IgD-negative memory B cell (primary cell): ENCODE measurements at regions not wholly inside any gene's neighbourhood (a gene's known extent, or its start where the extent isn't known, plus 50 kb on each side); places are given as distances from the start of the nearest gene placed in this dataset.
"Not testable (repeated sequence)": the region's sequence is repeated elsewhere in the genome, so short reads cannot be mapped to it uniquely, and the experiment has no call there.

Experiments
- H3K27ac Mint-ChIP-seq, 3 donors: one replicate each; pipeline ENCODE4 v1.8.0; 2020 to 2022; ENCODE audit warnings: mild to moderate bottlenecking in 3 of 3, mixed read lengths in 3 of 3, moderate library complexity in 1 of 3
- H3K27me3 Mint-ChIP-seq: one replicate; pipeline ENCODE4 v1.8.0; 2021; ENCODE audit warnings: mixed read lengths
- H3K36me3 Mint-ChIP-seq: one replicate; pipeline ENCODE4 v1.8.0; 2020; ENCODE audit warnings: mild to moderate bottlenecking, mixed read lengths
- H3K4me1 Mint-ChIP-seq, 3 donors: one replicate each; pipeline ENCODE4 v1.8.0; 2020 to 2022; ENCODE audit warnings: mixed read lengths in 3 of 3, mild to moderate bottlenecking in 1 of 3
- H3K4me3 Mint-ChIP-seq, 4 donors: one replicate each; pipeline ENCODE4 v1.8.0; 2020 to 2022; ENCODE audit warnings: mild to moderate bottlenecking in 4 of 4, mixed read lengths in 4 of 4, moderate library complexity in 3 of 4
- H3K9me3 Mint-ChIP-seq, 3 donors: one replicate each; pipeline ENCODE4 v1.8.0; 2020 to 2021; ENCODE audit warnings: mixed read lengths in 3 of 3, mild to moderate bottlenecking in 1 of 3

DNA sequence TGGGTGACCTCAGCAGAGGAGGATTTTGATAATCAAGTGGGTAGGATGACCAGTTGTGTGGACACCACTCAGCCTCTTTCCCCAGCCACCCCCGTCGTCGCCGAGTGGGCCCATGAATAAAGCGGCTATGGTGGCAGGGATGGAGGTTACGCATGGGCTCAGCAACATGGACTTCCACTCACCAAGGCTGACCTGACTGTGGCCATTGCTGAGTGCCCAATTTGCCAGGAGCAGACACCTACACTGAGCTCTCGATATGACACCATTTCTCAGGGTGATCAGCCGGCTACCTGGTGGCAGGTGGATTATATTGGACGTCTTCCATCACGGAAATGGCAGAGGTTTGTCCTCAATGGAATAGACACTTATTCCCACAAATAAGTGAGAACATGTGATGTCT, 361.3 kb downstream of the KLHL4 start:
- Mint-ChIP-seq H3K27ac (peak overlapping the region in 1 of 3 donors; percentile 65), H3K27me3 (no peaks in the 10 kb centered on the region), H3K9me3 (no peaks in the 10 kb centered on the region), H3K36me3 (no peaks in the 10 kb centered on the region), H3K4me3 (no peak overlapping the region), H3K4me1 (no peaks in the 10 kb centered on the region)

DNA sequence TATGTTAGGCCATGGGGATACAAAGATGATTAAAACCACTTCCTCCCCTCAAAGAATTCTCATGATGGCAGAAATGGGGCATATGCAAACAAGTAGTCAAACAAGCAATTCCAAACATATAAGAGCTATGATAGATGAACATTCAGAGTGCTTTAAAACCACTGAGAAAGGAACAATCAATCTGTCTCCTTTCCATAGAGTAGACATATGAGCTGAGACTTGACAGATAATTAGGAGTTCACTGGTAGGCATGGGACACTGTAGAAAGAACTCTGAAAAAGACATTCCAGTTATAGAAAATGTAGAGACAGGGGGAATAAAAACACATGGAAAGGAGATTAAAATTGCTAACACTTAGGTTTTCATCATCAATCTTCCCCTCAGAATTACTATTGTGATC, 372.8 kb downstream of the KLHL4 start:
- Mint-ChIP-seq H3K9me3 (no peaks in the 10 kb centered on the region), H3K27ac (no peak overlapping the region), H3K4me1 (no peaks in the 10 kb centered on the region), H3K4me3 (no peak overlapping the region), H3K36me3 (no peaks in the 10 kb centered on the region), H3K27me3 (peaks cover 2% of the 10 kb centered on the region)

DNA sequence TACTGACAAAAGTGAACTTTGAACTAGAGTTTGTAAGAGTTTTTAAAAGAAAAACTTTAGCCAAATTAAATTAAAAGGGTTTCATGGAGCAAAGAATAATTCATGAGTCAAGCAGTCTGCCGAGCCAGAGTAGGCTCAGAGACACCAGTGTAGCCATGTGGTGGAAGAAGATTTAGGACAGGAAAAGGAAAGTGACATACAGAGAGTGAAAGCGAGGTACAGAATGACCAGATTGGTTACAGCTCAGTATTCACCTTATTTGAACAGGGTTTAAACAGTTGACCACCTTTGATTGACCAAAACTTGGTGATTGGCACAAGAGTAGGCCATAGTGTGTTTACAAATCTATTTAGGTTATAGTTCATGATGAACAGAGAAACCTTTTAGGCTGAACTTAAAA, 377.8 kb downstream of the KLHL4 start:
- no peaks in the 10 kb centered on the region for H3K27me3 Mint-ChIP-seq
- peak overlapping the region in 1 of 4 donors; percentile 23 for H3K4me3 Mint-ChIP-seq
- H3K9me3 Mint-ChIP-seq: no peaks in the 10 kb centered on the region
- no peaks in the 10 kb centered on the region for H3K36me3 Mint-ChIP-seq
- H3K27ac Mint-ChIP-seq: no peak overlapping the region
- H3K4me1 Mint-ChIP-seq: peaks cover 0 to 6% (median 3%) of the 10 kb centered on the region in 3 donors

DNA sequence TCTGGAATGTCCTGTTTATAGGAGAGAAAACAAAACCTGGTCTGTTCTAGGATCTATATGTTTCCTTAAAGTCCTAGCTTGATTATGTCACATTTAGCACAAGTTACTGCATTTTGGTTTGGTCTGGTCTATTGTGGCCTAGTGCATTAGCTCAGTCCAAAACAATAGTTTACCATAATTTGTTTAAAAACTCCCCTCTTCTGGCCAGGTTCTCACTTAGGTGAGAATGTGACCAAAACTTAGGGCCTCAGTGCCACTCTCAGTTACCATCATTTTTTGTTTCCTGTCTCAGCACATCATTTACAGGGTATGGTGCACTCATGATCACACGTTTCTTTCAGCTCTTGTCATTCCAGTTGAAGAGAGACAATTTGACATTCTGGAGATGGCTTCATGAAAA, 378.5 kb downstream of the KLHL4 start:
- no peak overlapping the region for H3K27ac Mint-ChIP-seq
- no peaks in the 10 kb centered on the region for H3K27me3 Mint-ChIP-seq
- no peak overlapping the region for H3K4me3 Mint-ChIP-seq
- H3K4me1 Mint-ChIP-seq: peaks cover 0 to 7% (median 4%) of the 10 kb centered on the region in 3 donors
- no peaks in the 10 kb centered on the region for H3K36me3 Mint-ChIP-seq
- no peaks in the 10 kb centered on the region for H3K9me3 Mint-ChIP-seq

DNA sequence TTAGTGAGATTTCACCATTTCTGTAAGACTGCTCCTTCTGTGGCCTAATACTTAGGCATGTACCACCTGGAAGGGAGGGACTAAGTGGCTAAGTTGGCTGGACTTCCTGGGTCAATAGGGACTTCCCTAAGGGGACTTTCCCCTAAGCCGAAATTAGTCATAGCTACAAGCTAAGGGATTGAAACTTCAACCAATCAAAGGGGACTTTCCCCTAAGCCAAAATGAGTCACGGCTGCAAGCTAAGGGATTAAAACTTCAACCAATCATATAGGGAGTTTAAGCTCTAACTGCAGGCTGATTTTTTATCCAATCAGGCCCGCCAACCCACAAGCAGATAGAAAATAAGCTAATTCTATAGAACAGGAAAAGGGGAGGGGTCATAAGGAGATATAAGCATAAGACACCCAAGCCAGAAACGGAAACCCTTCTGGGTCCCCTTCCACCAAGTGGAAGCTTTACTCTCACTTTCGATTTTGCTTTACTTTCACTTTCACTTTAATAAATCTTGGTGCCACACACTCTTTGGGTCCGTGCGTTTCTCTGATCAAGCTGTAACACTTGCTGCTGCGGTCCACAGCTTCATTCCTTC, 382.8 kb downstream of the KLHL4 start:
- H3K4me3 Mint-ChIP-seq: peak overlapping the region; percentile 18 to 82 (median 70)
- H3K27me3 Mint-ChIP-seq: no peaks in the 10 kb centered on the region
- peak overlapping the region; percentile 16 to 54 (median 40) for H3K27ac Mint-ChIP-seq
- peaks cover 0 to 14% (median 4%) of the 10 kb centered on the region in 3 donors for H3K4me1 Mint-ChIP-seq
- H3K9me3 Mint-ChIP-seq: no peaks in the 10 kb centered on the region
- H3K36me3 Mint-ChIP-seq: no peaks in the 10 kb centered on the region

DNA sequence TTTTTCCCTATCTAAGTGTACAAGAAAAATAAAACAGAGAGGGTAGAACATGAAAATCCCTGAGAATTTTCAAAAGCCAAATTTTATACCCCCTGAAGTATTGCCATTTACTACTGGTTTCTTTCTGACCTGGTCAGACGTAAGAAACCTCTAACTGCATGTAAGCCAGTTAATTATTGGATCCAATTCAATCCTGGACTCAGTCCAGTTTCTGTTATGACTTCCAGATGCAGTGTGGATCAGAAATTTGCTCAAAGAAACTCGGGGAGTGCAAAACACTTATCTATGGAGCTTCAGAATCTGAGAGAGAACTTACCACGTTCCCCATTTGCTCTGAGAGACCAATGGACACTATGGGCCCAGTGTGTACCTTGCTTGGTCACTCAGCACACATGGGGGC, 383.5 kb downstream of the KLHL4 start:
- no peaks in the 10 kb centered on the region for H3K9me3 Mint-ChIP-seq
- H3K36me3 Mint-ChIP-seq: no peaks in the 10 kb centered on the region
- peak overlapping the region; percentile 18 to 82 (median 70) for H3K4me3 Mint-ChIP-seq
- peaks cover 0 to 14% (median 4%) of the 10 kb centered on the region in 3 donors for H3K4me1 Mint-ChIP-seq
- peak overlapping the region; percentile 11 to 54 (median 40) for H3K27ac Mint-ChIP-seq
- H3K27me3 Mint-ChIP-seq: no peaks in the 10 kb centered on the region

DNA sequence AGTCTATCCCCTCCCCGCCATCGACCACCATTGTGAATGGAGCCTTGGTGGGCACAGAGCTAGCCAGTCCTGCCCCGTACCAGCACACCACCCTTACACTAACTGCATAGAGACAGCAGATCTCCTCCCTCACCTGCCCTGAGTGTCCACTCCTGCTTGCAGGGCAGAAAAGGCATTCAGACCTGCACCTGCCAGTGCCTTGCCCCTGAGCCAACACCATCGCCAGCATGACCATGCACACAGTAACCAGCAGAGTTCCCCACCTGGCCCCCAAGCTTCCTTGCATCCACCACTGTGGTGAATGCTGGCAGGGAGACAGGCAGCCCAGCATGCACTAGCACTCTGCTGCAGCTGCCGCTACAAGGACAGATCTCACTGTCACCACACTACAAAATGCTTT, 397.1 kb downstream of the KLHL4 start:
- H3K27ac Mint-ChIP-seq: no peak overlapping the region
- H3K27me3 Mint-ChIP-seq: peaks cover 2% of the 10 kb centered on the region
- no peak overlapping the region for H3K4me3 Mint-ChIP-seq
- H3K4me1 Mint-ChIP-seq: no peaks in the 10 kb centered on the region
- peaks cover 0 to 7% (median 1%) of the 10 kb centered on the region in 3 donors for H3K9me3 Mint-ChIP-seq
- H3K36me3 Mint-ChIP-seq: no peaks in the 10 kb centered on the region

DNA sequence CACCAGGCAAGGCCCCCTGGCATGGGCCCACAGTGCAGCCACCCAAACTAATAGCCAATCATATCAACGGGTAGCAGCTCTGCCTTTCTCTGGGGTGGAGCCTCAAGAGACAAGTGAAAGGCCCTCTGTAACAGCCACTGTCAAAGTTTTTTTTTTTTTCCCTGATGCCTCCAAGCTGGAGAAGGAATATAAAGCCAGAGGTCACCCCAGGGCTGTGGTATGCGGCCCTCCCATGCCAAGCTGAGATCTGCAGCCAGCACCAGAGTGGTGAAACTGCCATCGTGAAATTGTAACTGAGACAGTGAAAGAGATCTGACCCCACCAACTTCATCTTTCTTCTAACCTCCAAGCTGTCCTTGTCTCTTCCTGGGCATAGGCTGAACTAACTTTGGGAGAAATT, 407.0 kb downstream of the KLHL4 start:
- Mint-ChIP-seq H3K27me3 (peaks cover 2% of the 10 kb centered on the region), H3K9me3 (peaks cover 0 to 5% (median 0%) of the 10 kb centered on the region in 3 donors), H3K4me3 (no peak overlapping the region), H3K4me1 (no peaks in the 10 kb centered on the region), H3K36me3 (no peaks in the 10 kb centered on the region), H3K27ac (no peak overlapping the region)

DNA sequence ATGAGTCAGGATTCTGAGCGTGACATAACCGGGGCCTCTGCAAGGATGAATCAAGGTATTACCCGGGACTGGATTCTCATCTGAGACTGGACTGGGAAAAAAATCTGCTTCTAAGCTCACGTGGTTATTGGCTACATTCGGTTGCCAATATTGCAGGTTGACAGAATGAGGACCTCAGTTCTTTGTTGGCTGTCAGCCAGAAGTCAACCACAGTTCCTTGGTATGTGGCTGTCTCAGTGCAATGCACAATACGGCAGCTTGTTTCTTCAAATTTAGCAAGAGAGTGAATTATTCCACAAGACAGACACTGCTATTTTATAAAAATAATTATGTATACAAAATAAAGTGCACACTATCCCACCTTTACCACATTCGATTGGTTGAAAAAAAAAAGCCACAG, 424.2 kb downstream of the KLHL4 start:
- H3K36me3 Mint-ChIP-seq: no peaks in the 10 kb centered on the region

DNA sequence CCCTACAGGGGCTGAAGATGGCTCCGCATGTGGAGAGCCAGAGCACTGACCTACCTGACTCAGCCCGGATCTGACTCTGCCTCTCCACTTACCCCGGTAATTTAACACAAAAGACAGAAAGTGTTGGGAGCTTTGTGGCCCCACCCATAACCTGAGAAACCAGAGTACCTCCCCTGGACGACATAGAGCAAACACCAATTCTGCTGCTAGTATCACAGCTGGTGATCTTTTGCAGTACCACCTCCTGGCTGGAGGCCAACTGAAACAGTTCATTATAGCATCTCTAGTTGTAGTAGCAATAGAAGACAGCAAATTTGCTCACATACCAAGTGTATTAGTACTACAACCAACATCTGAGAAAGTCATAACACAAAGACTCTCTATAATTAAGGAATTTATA, 443.9 kb downstream of the KLHL4 start:
- Mint-ChIP-seq H3K4me1 (no peaks in the 10 kb centered on the region), H3K27ac (no peak overlapping the region), H3K4me3 (no peak overlapping the region), H3K36me3 (peaks cover 2% of the 10 kb centered on the region), H3K9me3 (no peaks in the 10 kb centered on the region), H3K27me3 (no peaks in the 10 kb centered on the region)

More for the DNA sequence above, 424.2 kb downstream of the KLHL4 start:
- Mint-ChIP-seq H3K27ac (no peak overlapping the region), H3K4me1 (no peaks in the 10 kb centered on the region), H3K9me3 (no peaks in the 10 kb centered on the region), H3K27me3 (no peaks in the 10 kb centered on the region), H3K4me3 (no peak overlapping the region)

DNA sequence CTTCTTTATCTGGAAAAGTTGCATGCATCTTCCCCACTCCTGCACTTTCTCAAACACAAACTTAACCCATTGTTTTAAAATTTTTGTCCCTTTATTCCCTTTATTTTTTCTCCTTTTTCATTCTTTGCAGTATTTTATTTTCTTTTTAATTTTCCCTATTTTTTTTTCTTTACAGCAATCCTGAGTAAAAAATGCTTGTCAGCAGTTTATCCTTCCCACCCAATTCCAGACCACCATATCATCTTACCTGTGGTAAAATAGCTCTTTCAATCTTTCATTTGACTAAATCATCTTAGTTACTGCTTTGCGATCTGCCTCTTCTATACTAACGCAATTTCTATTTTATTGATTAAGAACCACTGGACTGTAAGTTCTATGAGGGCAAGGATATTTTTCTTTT, 450.5 kb downstream of the KLHL4 start:
- Mint-ChIP-seq H3K36me3 (no peaks in the 10 kb centered on the region), H3K4me3 (no peak overlapping the region), H3K27ac (peak overlapping the region in 1 of 3 donors; percentile 21), H3K27me3 (no peaks in the 10 kb centered on the region), H3K9me3 (no peaks in the 10 kb centered on the region), H3K4me1 (no peaks in the 10 kb centered on the region)

DNA sequence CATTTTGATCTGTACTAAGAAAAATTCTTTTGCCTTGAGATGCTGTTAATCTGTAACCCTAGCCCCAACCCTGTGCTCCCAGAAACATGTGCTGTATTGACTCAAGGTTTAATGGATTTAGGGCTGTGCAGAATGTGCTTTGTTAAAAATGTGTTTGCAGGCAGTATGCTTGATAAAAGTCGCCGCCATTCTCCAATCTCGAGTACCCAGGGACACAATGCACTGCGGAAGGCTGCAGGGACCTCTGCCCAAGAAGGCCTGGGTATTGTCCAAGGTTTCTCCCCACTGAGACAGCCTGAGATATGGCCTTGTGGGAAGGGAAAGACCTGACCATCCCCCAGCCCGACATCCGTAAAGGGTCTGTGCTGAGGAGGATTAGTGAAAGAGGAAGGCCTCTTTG, 454.5 kb downstream of the KLHL4 start:
- not testable (repeated sequence) for H3K4me3 Mint-ChIP-seq, H3K27me3 Mint-ChIP-seq, H3K27ac Mint-ChIP-seq, H3K4me1 Mint-ChIP-seq, H3K9me3 Mint-ChIP-seq, H3K36me3 Mint-ChIP-seq

DNA sequence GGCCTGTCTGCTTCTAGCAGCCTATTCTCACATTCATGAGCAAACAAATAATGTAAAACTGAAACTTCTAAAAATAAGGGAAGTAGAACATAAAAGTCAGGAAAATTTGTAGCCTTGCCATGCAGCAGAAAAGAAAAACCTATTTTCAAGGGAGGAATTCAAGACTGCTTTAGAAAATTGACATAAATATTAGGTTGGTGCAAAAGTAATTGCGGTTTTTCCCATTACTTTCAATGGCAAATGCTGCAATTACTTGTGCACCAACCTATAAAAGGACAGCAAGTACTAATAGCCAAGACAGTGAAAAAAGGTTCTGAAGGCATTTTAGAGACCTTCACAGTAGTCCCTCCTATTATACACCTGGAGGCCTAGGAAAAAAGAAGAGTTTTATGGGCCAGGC, 457.8 kb downstream of the KLHL4 start:
- Mint-ChIP-seq H3K4me3 (no peak overlapping the region), H3K36me3 (no peaks in the 10 kb centered on the region), H3K4me1 (no peaks in the 10 kb centered on the region), H3K27ac (no peak overlapping the region), H3K9me3 (peaks cover 0 to 4% (median 2%) of the 10 kb centered on the region in 3 donors), H3K27me3 (peaks cover 2% of the 10 kb centered on the region)

DNA sequence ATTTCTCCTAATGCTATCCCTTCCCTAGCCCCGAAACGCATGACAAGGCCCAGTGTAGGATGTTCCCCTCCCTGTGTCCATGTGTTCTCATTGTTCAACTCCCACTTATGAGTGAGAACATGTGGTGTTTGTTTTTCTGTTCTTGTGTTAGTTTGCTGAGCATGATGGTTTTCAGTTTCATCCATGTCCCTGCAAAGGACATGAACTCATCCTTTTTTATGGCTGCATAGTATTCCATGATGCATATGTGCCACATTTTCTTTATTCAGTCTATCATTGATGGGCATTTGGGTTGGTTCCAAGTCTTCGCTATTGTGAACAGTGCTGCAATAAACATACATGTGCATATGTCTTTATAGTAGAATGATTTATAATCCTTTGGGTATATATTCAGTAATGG, 490.3 kb downstream of the KLHL4 start:
- not testable (repeated sequence) for H3K27me3 Mint-ChIP-seq, H3K4me3 Mint-ChIP-seq, H3K36me3 Mint-ChIP-seq, H3K4me1 Mint-ChIP-seq
- Mint-ChIP-seq H3K9me3 (peaks cover 2 to 13% (median 3%) of the 10 kb centered on the region in 3 donors), H3K27ac (peak overlapping the region in 1 of 3 donors; percentile 11)

DNA sequence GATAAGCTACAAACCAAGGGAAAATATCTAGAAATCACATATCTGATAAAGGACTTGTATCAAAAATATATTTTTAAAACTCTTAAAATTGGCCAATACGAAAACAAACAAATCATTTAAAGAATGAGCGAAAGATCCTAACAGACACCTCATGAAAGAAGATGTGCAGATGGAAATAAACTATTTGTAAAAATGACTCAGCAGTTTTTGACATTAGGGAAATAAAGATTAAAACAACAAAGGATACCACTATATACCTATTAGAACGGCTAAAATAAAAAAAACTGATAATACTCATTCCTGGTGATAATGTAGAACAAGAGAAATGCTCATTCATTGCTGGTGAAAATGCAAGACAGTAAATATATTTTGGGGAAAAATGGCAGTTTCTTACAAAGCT, 506.4 kb downstream of the KLHL4 start:
- H3K9me3 Mint-ChIP-seq: no peaks in the 10 kb centered on the region
- no peak overlapping the region for H3K27ac Mint-ChIP-seq
- H3K4me3 Mint-ChIP-seq: no peak overlapping the region
- H3K27me3 Mint-ChIP-seq: no peaks in the 10 kb centered on the region
- no peaks in the 10 kb centered on the region for H3K36me3 Mint-ChIP-seq
- no peaks in the 10 kb centered on the region for H3K4me1 Mint-ChIP-seq

DNA sequence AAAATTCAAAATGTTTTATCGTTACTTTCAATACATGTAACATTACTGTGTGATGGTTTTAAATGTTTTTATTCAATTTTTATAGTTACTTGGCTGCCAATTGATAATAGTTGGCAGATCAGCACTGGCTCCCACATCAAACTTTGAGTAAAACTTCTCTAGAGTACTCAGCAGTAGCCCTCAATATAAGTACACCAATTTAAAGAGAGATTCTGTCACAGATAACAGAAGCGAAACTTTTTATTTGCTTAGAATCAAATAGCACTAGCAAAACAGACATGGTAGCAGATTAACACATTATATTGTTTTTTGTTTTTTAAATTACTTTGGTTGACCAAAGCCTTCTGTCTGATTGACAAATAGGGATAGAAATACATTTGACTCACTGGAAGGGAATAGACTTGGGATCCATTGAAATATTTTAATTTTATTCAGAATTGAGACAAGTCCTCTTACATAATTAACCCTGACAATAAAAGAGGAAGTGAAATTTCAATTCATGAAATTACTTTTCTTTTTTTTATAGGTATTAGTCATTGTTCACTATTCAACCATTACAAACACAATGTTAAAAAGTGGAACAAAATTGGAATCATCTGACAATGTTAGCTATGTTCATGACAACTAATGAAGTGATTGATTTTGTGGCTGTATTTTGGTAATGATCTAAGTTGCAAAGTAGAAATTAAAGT, 554.9 kb downstream of the KLHL4 start:
- Mint-ChIP-seq H3K27ac (no peak overlapping the region), H3K27me3 (no peaks in the 10 kb centered on the region), H3K9me3 (peaks cover 0 to 3% (median 0%) of the 10 kb centered on the region in 3 donors), H3K4me3 (no peak overlapping the region), H3K36me3 (no peaks in the 10 kb centered on the region), H3K4me1 (no peaks in the 10 kb centered on the region)
